ENCODE measurements at regions not wholly inside any gene's neighbourhood (a gene's known extent, or its start where the extent isn't known, plus 50 kb on each side); places are given as distances from the start of the nearest gene placed in this dataset.

DNA sequence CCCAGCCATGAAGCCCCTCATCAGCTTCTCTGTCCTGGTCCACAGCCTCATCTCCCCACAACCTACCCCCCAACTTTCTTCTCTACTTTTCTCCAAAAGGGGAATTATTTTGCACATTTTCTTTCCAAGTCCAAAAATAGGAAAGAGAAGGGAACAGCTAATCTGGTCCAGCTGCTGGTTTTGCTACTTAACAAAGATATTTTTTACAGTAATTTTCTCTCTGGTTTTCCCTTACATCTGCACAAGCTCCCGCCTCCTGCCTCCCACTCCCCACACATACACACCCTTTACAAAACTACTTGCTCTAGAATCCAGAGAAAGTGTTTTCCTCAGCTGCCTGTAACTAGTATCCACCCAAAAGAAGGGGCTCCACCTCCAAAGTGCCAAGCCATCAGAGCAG is 177.2 kb downstream of the POLR2M start:
- H3K36me3 ChIP-seq (ENCODE audit: control insufficient read depth, insufficient read depth, low read length): no peaks in the 10 kb centered on the region
- no peak for DNase-seq (ENCODE audit: low read depth, low spot score)
- intact Hi-C loops (cut with micrococcal nuclease; ENCODE audit: unreplicated experiment): no loop called here
- ChIA-PET CTCF (no interaction called here), POLR2A (no interaction called here)
- no TSS peak for BruUV-seq (replicated peaks)
- no peaks in the 10 kb centered on the region for H3K4me1 ChIP-seq (ENCODE audit: control insufficient read depth, insufficient read depth, low read length)
- H3K27ac ChIP-seq (ENCODE audit: low read length): no peak overlapping the region
- peaks cover 2% of the 10 kb centered on the region; the same call in 1 of the 2 replicates for H3K27me3 ChIP-seq (ENCODE audit: control insufficient read depth, insufficient read depth, low read length)
- H3K9me3 ChIP-seq (ENCODE audit: control insufficient read depth, insufficient read depth, low read depth, low read length): no peaks in the 10 kb centered on the region
- no peak for ATAC-seq
- TF ChIP-seq, protein P1, sequence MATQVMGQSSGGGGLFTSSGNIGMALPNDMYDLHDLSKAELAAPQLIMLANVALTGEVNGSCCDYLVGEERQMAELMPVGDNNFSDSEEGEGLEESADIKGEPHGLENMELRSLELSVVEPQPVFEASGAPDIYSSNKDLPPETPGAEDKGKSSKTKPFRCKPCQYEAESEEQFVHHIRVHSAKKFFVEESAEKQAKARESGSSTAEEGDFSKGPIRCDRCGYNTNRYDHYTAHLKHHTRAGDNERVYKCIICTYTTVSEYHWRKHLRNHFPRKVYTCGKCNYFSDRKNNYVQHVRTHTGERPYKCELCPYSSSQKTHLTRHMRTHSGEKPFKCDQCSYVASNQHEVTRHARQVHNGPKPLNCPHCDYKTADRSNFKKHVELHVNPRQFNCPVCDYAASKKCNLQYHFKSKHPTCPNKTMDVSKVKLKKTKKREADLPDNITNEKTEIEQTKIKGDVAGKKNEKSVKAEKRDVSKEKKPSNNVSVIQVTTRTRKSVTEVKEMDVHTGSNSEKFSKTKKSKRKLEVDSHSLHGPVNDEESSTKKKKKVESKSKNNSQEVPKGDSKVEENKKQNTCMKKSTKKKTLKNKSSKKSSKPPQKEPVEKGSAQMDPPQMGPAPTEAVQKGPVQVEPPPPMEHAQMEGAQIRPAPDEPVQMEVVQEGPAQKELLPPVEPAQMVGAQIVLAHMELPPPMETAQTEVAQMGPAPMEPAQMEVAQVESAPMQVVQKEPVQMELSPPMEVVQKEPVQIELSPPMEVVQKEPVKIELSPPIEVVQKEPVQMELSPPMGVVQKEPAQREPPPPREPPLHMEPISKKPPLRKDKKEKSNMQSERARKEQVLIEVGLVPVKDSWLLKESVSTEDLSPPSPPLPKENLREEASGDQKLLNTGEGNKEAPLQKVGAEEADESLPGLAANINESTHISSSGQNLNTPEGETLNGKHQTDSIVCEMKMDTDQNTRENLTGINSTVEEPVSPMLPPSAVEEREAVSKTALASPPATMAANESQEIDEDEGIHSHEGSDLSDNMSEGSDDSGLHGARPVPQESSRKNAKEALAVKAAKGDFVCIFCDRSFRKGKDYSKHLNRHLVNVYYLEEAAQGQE (IDR thresholded peaks at IDR 0.05; ENCODE audit: insufficient read depth in 1 of 2, low read depth in 2 of 2, low read length in 1 of 2): no peak
- TF ChIP-seq TCF7L2 (IDR thresholded peaks at IDR 0.05; ENCODE audit: low read depth, low read length) (no peak), POLR2AphosphoS5 (IDR thresholded peaks at IDR 0.05; ENCODE audit: low read depth, low read length) (no peak), SIN3A (IDR thresholded peaks at IDR 0.05; ENCODE audit: borderline replicate concordance, insufficient read depth, low read depth, low read length) (no peak)
- TF ChIP-seq, protein P2, sequence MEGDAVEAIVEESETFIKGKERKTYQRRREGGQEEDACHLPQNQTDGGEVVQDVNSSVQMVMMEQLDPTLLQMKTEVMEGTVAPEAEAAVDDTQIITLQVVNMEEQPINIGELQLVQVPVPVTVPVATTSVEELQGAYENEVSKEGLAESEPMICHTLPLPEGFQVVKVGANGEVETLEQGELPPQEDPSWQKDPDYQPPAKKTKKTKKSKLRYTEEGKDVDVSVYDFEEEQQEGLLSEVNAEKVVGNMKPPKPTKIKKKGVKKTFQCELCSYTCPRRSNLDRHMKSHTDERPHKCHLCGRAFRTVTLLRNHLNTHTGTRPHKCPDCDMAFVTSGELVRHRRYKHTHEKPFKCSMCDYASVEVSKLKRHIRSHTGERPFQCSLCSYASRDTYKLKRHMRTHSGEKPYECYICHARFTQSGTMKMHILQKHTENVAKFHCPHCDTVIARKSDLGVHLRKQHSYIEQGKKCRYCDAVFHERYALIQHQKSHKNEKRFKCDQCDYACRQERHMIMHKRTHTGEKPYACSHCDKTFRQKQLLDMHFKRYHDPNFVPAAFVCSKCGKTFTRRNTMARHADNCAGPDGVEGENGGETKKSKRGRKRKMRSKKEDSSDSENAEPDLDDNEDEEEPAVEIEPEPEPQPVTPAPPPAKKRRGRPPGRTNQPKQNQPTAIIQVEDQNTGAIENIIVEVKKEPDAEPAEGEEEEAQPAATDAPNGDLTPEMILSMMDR (IDR thresholded peaks at IDR 0.05): no peak
- in situ Hi-C loops (cut with HindIII; ENCODE audit: low pct_unique_long_range_greater_than_20kb, low sequenced_read_pairs): no loop called here
- no peak overlapping the region for H3K4me3 ChIP-seq (ENCODE audit: low read depth in 2 of 2, low read length in 2 of 2)

DNA sequence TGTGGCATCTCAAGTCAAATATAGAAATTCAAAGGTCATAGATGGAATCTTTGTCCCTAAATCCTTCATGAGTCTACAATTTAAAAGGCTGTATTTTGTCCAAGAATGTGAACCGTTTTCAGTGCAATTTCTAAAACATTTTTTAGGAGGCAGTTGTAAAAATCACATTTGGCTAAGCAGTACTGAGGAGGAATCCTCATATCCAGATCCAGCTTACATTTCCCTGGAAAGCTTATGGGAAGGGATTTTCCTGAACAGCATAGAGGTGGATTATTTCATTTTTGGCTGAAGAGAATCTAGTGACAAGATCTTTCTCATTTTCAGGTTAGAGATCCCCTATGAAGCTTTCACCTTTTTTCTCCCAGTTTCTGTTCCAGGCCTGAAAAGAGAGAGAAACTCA is 178.4 kb downstream of the POLR2M start:
- Histone ChIP-seq H3K4me1 (ENCODE audit: control insufficient read depth, insufficient read depth, low read length) (no peaks in the 10 kb centered on the region), H3K36me3 (ENCODE audit: control insufficient read depth, insufficient read depth, low read length) (no peaks in the 10 kb centered on the region), H3K27me3 (ENCODE audit: control insufficient read depth, insufficient read depth, low read length) (peaks cover 2% of the 10 kb centered on the region), H3K9me3 (ENCODE audit: control insufficient read depth, insufficient read depth, low read depth, low read length) (no peaks in the 10 kb centered on the region), H3K27ac (ENCODE audit: low read length) (no peak overlapping the region), H3K4me3 (ENCODE audit: low read depth in 2 of 2, low read length in 2 of 2) (no peak overlapping the region)
- ATAC-seq (no peak), DNase-seq (ENCODE audit: low read depth, low spot score) (no peak)
- POLR2A ChIA-PET: no interaction called here
- no TSS peak for BruUV-seq (replicated peaks)
- in situ Hi-C loops (cut with HindIII; ENCODE audit: low pct_unique_long_range_greater_than_20kb, low sequenced_read_pairs) (no loop called here), intact Hi-C loops (cut with micrococcal nuclease; ENCODE audit: unreplicated experiment) (no loop called here)
- TF ChIP-seq, protein P1 (IDR thresholded peaks at IDR 0.05; ENCODE audit: insufficient read depth in 1 of 2, low read depth in 2 of 2, low read length in 1 of 2): no peak
- TF ChIP-seq, protein P2 (IDR thresholded peaks at IDR 0.05): no peak
- TF ChIP-seq POLR2AphosphoS5 (IDR thresholded peaks at IDR 0.05; ENCODE audit: low read depth, low read length) (no peak), TCF7L2 (IDR thresholded peaks at IDR 0.05; ENCODE audit: low read depth, low read length) (no peak), SIN3A (IDR thresholded peaks at IDR 0.05; ENCODE audit: borderline replicate concordance, insufficient read depth, low read depth, low read length) (no peak)
- CTCF ChIA-PET: no interaction called here

All from Panc1 (cell line).